MCF 10A (cell line): ENCODE measurements at regions not wholly inside any gene's neighbourhood (a gene's known extent, or its start where the extent isn't known, plus 50 kb on each side); places are given as distances from the start of the nearest gene placed in this dataset.

Experiments
- BruUV-seq: library from RNA; stranded (reverse); fragments of 400-500 nt; replicated peaks from 2 replicates; lab custom pipeline; 2021; lab: Mats Ljungman, UMichigan
- CTCF ChIA-PET: fragments of 300-600 bp; sonication (Branson Sonifier 250); formaldehyde crosslinking; extraction: SDS; loops from one replicate; lab custom pipeline; 2021; ENCODE audit warnings: antibody characterized with exemption, inconsistent platforms; lab: Yijun Ruan, JAX
- POLR2A ChIA-PET: fragments of 300-600, 350-650 bp; sonication (Branson Sonifier 250); formaldehyde crosslinking; extraction: SDS; loops from one replicate; lab custom pipeline; 2020; ENCODE audit warnings: antibody characterized with exemption, inconsistent platforms; lab: Yijun Ruan, JAX
- DNase-seq: peaks from one replicate; pipeline ENCODE4 v3.0.0-alpha.2; 2018; ENCODE audit not compliant: unreplicated experiment
- H3K27ac Mint-ChIP-seq: one replicate; pipeline ENCODE4 v1.8.0; 2022; ENCODE audit warnings: mild to moderate bottlenecking, low read depth, mixed read lengths; ENCODE audit not compliant: unreplicated experiment
- H3K27me3 Mint-ChIP-seq: one replicate; pipeline ENCODE4 v1.8.0; 2022; ENCODE audit warnings: mixed read lengths; ENCODE audit not compliant: insufficient read depth, unreplicated experiment
- H3K36me3 Mint-ChIP-seq: one replicate; pipeline ENCODE4 v1.8.0; 2022; ENCODE audit warnings: mild to moderate bottlenecking, moderate library complexity, mixed read lengths; ENCODE audit not compliant: insufficient read depth, unreplicated experiment
- H3K4me1 Mint-ChIP-seq: one replicate; pipeline ENCODE4 v1.8.0; 2022; ENCODE audit warnings: mixed read lengths; ENCODE audit not compliant: insufficient read depth, unreplicated experiment
- H3K4me3 Mint-ChIP-seq: one replicate; pipeline ENCODE4 v1.8.0; 2022; ENCODE audit warnings: mild to moderate bottlenecking, moderate library complexity, mixed read lengths; ENCODE audit not compliant: unreplicated experiment
- H3K9me3 Mint-ChIP-seq: one replicate; pipeline ENCODE4 v1.8.0; 2022; ENCODE audit warnings: mixed read lengths; ENCODE audit not compliant: unreplicated experiment
- CTCF ChIP-seq: fragments of 200-600 bp; IDR thresholded peaks from one replicate; pipeline ENCODE4 v1.8.0; 2022; ENCODE audit warnings: antibody characterized with exemption, mild to moderate bottlenecking; ENCODE audit not compliant: unreplicated experiment
- intact Hi-C: fragments of 100-400 bp; cut with micrococcal nuclease; formaldehyde crosslinking; loops from 2 replicates; pipeline ENCODE4 v1.14.1; 2022

- intact Hi-C loops: no loop called here
- POLR2A ChIA-PET: no interaction called here
- Mint-ChIP-seq H3K36me3 (no peaks in the 10 kb centered on the region), H3K4me3 (no peak overlapping the region), H3K27ac (no peak overlapping the region), H3K27me3 (peaks cover 6% of the 10 kb centered on the region), H3K9me3 (peaks cover 18% of the 10 kb centered on the region), H3K4me1 (no peaks in the 10 kb centered on the region)
- no peak for TF ChIP-seq CTCF
- CTCF ChIA-PET: interaction anchor here (1.1 kb wide), 1 partner anchor 30 kb away, joined by 3 read pairs; no protein-coding TSS in a partner anchor
- peak; percentile 67 for DNase-seq
- no TSS peak for BruUV-seq
These were observed 80.5 kb downstream of the PRKAB2 start for GRCh38 chr1:147091801-147092200.

- BruUV-seq: no TSS peak
- peaks cover 5% of the 10 kb centered on the region for H3K36me3 Mint-ChIP-seq
- intact Hi-C loops: no loop called here
- H3K4me1 Mint-ChIP-seq: no peaks in the 10 kb centered on the region
- H3K27ac Mint-ChIP-seq: no peak overlapping the region
- H3K9me3 Mint-ChIP-seq: peaks cover 18% of the 10 kb centered on the region
- no peak for DNase-seq
- TF ChIP-seq CTCF: no peak
- H3K4me3 Mint-ChIP-seq: no peak overlapping the region
- peaks cover 6% of the 10 kb centered on the region for H3K27me3 Mint-ChIP-seq
- POLR2A ChIA-PET: no interaction called here
- CTCF ChIA-PET: interaction anchor here (1.2 kb wide), 1 partner anchor 154 kb away, joined by 4 read pairs; no protein-coding TSS in a partner anchor
These were observed 82.8 kb downstream of the PRKAB2 start for GRCh38 chr1:147089457-147089856.

- BruUV-seq: no TSS peak
- DNase-seq: no peak
- TF ChIP-seq CTCF: no peak
- peaks cover 21% of the 10 kb centered on the region for H3K27me3 Mint-ChIP-seq
- H3K4me3 Mint-ChIP-seq: no peak overlapping the region
- ChIA-PET POLR2A (interaction anchor here (0.8 kb wide), 1 partner anchor 139 kb away, joined by 4 read pairs; the partner anchor contains the start of gene FMO5), CTCF (interaction anchor here (1.2 kb wide), 1 partner anchor 157 kb away, joined by 3 read pairs; no protein-coding TSS in a partner anchor)
- H3K36me3 Mint-ChIP-seq: peaks cover 6% of the 10 kb centered on the region
- no peak overlapping the region for H3K27ac Mint-ChIP-seq
- intact Hi-C loops: no loop called here
- H3K9me3 Mint-ChIP-seq: peaks cover 18% of the 10 kb centered on the region
- H3K4me1 Mint-ChIP-seq: peaks cover 5% of the 10 kb centered on the region
These were observed 86.1 kb downstream of the PRKAB2 start for GRCh38 chr1:147086129-147086528.

GRCh38 chr1:147084273-147085096 lies 87.8 kb downstream of the PRKAB2 start:
- CTCF ChIA-PET: interaction anchor here (0.6 kb wide), 1 partner anchor 205 kb away, joined by 3 read pairs; no protein-coding TSS in a partner anchor
- Mint-ChIP-seq H3K4me3 (peak overlapping the region; percentile 85), H3K27ac (peak overlapping the region; percentile 100), H3K9me3 (peaks cover 14% of the 10 kb centered on the region), H3K36me3 (peaks cover 6% of the 10 kb centered on the region), H3K4me1 (peaks cover 5% of the 10 kb centered on the region), H3K27me3 (peaks cover 20% of the 10 kb centered on the region)
- no peak for TF ChIP-seq CTCF
- peak; percentile 91 for DNase-seq
- TSS peak; percentile 98 for BruUV-seq
- POLR2A ChIA-PET: interaction anchor here (0.7 to 2.1 kb wide), 10 partner anchors 9 to 158 kb away, joined by 3 to 45 read pairs (median 4); partner anchors contain the start of genes CHD1L, FMO5 and PRKAB2
- intact Hi-C loops: loop anchor here (2.0 kb wide), 2 partner anchors 88 to 158 kb away; partner anchors contain the start of genes CHD1L and PRKAB2
